OCI-LY7 (cell line): ENCODE measurements at regions not wholly inside any gene's neighbourhood (a gene's known extent, or its start where the extent isn't known, plus 50 kb on each side); places are given as distances from the start of the nearest gene placed in this dataset.

ENCODE experiments used
- BruUV-seq: library from RNA; stranded (reverse); fragments of 400-500 nt; replicated peaks from 2 replicates; lab custom pipeline; 2021; lab: Mats Ljungman, UMichigan
- CTCF ChIA-PET: fragments of 300-600 bp; sonication (Branson Sonifier 250); formaldehyde crosslinking; loops from one replicate; lab custom pipeline; 2022; ENCODE audit warnings: antibody characterized with exemption; ENCODE audit not compliant: unreplicated experiment; lab: Charles Lee
- POLR2A ChIA-PET: fragments of 300-600 bp; sonication (Branson Sonifier 250); formaldehyde crosslinking; loops from one replicate; lab custom pipeline; 2022; ENCODE audit warnings: antibody characterized with exemption; lab: Charles Lee
- DNase-seq: peaks from one replicate; pipeline ENCODE4 v3.0.0-alpha.2; 2015; ENCODE audit warnings: low spot score
- H2AFZ ChIP-seq: fragments of 200-600 bp; sonication (generic), shearing (Covaris generic); 2 replicates; pipeline ENCODE4 v1.6.1; 2014; ENCODE audit warnings: mild to moderate bottlenecking, antibody characterized with exemption, low read length, moderate library complexity
- H3K27ac ChIP-seq: fragments of 200-600 bp; sonication (generic); 2 replicates; pipeline ENCODE4 v1.5.1; 2014; ENCODE audit warnings: mixed run types, low read depth, mild to moderate bottlenecking, moderate library complexity, low read length, inconsistent platforms; ENCODE audit not compliant: poor library complexity, severe bottlenecking
- H3K36me3 ChIP-seq: fragments of 200-600 bp; sonication (generic); 2 replicates; pipeline ENCODE4 v1.6.1; 2014; ENCODE audit warnings: mild to moderate bottlenecking, antibody characterized with exemption, low read length, moderate library complexity, mixed read lengths; ENCODE audit not compliant: insufficient read depth
- H3K4me1 ChIP-seq: fragments of 200-600 bp; sonication (generic); 2 replicates; pipeline ENCODE4 v1.5.1; 2014; ENCODE audit warnings: mild to moderate bottlenecking, low read length; ENCODE audit not compliant: insufficient read depth, poor library complexity, severe bottlenecking
- H3K4me2 ChIP-seq: fragments of 200-600 bp; sonication (generic); 2 replicates; pipeline ENCODE4 v1.6.1; 2014; ENCODE audit warnings: mild to moderate bottlenecking, low read length
- H3K4me3 ChIP-seq: fragments of 200-600 bp; sonication (generic); 2 replicates; pipeline ENCODE4 v1.5.1; 2014; ENCODE audit warnings: mild to moderate bottlenecking, low read depth, low read length; ENCODE audit not compliant: poor library complexity, severe bottlenecking
- H3K79me2 ChIP-seq: fragments of 200-600 bp; sonication (generic); 2 replicates; pipeline ENCODE4 v1.6.1; 2016; ENCODE audit warnings: low read depth, mild to moderate bottlenecking, low read length, moderate library complexity, mixed read lengths; ENCODE audit not compliant: insufficient read depth
- H3K9me2 ChIP-seq: fragments of 200-600 bp; sonication (generic); 2 replicates; pipeline ENCODE4 v1.6.1; 2016; ENCODE audit warnings: mild to moderate bottlenecking, low read length, mixed read lengths; ENCODE audit not compliant: insufficient read depth
- H3K9me3 ChIP-seq: fragments of 200-600 bp; sonication (generic); 2 replicates; pipeline ENCODE4 v1.6.1; 2014; ENCODE audit warnings: mild to moderate bottlenecking, mixed run types, low read length, mixed read lengths
- H4K20me1 ChIP-seq: fragments of 200-600 bp; sonication (generic); 2 replicates; pipeline ENCODE4 v1.6.1; 2014; ENCODE audit warnings: mild to moderate bottlenecking, antibody characterized with exemption, low read length, moderate library complexity, mixed read lengths; ENCODE audit not compliant: insufficient read depth
- EZH2phosphoT487 ChIP-seq: fragments of 200-600 bp; sonication (generic); IDR thresholded peaks from 2 replicates; pipeline ENCODE4 v1.6.1; 2018; ENCODE audit warnings: low read depth, borderline replicate concordance, mild to moderate bottlenecking, mixed run types, antibody characterized with exemption, low read length, moderate library complexity, mixed read lengths
- intact Hi-C: fragments of 100-400 bp; cut with micrococcal nuclease; formaldehyde crosslinking; loops from one replicate; pipeline ENCODE4 v1.10.0; 2022; ENCODE audit not compliant: unreplicated experiment
- TF ChIP-seq, protein P1 (sequence below): fragments of 200-600 bp; sonication (generic); conservative IDR thresholded peaks from 2 replicates; pipeline ENCODE4 v1.5.1; 2014; ENCODE audit warnings: mild to moderate bottlenecking, antibody characterized with exemption, low read length, moderate library complexity, mixed read lengths

DNA sequence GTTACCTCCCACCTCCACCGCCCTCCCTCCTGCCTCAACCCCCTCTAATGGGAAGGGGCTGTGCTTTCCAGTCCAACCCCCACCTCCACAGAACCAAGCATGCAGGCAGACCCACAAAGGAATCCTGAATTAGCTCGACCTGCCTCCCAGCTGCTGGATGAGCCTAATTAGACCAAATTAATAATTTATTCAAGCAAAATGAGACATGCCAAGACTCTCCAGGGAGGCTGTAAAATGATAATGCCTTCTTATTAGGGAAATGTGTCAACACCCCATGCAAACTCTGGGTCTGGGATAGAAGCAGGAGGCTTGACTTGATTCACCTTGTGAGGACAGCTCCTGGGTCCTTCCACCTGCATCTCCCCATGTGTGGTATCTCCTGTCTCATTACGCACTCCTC, 59.4 kb upstream of the HMGXB4 start:
- TF ChIP-seq, protein P1, sequence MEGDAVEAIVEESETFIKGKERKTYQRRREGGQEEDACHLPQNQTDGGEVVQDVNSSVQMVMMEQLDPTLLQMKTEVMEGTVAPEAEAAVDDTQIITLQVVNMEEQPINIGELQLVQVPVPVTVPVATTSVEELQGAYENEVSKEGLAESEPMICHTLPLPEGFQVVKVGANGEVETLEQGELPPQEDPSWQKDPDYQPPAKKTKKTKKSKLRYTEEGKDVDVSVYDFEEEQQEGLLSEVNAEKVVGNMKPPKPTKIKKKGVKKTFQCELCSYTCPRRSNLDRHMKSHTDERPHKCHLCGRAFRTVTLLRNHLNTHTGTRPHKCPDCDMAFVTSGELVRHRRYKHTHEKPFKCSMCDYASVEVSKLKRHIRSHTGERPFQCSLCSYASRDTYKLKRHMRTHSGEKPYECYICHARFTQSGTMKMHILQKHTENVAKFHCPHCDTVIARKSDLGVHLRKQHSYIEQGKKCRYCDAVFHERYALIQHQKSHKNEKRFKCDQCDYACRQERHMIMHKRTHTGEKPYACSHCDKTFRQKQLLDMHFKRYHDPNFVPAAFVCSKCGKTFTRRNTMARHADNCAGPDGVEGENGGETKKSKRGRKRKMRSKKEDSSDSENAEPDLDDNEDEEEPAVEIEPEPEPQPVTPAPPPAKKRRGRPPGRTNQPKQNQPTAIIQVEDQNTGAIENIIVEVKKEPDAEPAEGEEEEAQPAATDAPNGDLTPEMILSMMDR = no peak
- TF ChIP-seq EZH2phosphoT487 = no peak
- ChIA-PET CTCF (no interaction called here), POLR2A (interaction anchor here (0.7 to 0.8 kb wide), 3 partner anchors 24 to 1137 kb away, joined by 3 to 6 read pairs (median 3); no protein-coding TSS in a partner anchor)
- Histone ChIP-seq H3K79me2 (no peaks in the 10 kb centered on the region), H2AFZ (no peak overlapping the region), H3K4me3 (no peak overlapping the region), H3K27ac (no peak overlapping the region), H4K20me1 (no peaks in the 10 kb centered on the region), H3K4me1 (no peaks in the 10 kb centered on the region), H3K36me3 (no peaks in the 10 kb centered on the region), H3K9me2 (no peaks in the 10 kb centered on the region), H3K9me3 (no peaks in the 10 kb centered on the region), H3K4me2 (no peak overlapping the region)
- BruUV-seq = no TSS peak
- intact Hi-C loops = no loop called here
- DNase-seq = no peak

GRCh38 chr22:35198738-35199137, 58.6 kb upstream of the HMGXB4 start:
- no TSS peak for BruUV-seq
- DNase-seq = no peak

DNA sequence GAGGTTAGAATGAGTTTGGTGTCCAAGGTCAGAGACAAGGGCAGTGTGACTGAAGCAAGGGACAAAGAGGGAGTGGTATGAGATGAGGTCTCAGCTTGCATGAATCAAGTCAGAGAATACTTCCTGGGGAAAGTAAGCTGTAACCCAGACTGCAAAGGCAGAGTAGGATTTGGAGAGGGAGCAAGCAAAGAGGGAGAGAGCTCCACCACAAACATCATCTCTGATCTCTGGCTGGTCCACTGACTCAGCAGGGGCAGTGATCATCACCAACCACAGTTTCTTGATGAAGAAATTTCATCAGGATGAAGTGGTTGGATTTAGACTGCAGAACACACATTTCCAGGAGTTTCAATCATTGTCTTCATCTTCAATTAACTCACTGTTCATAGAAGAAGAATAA, 54.9 kb upstream of the HMGXB4 start:
- H3K9me2 ChIP-seq = no peaks in the 10 kb centered on the region
- no peak for TF ChIP-seq EZH2phosphoT487
- TF ChIP-seq, protein P1 = no peak
- intact Hi-C loops = no loop called here
- no peak overlapping the region for H2AFZ ChIP-seq
- CTCF ChIA-PET = interaction anchor here (0.8 kb wide), 1 partner anchor 1373 kb away, joined by 3 read pairs; no protein-coding TSS in a partner anchor
- POLR2A ChIA-PET = no interaction called here
- H3K4me2 ChIP-seq = no peak overlapping the region
- no peaks in the 10 kb centered on the region for H3K9me3 ChIP-seq
- no peak overlapping the region for H3K4me3 ChIP-seq
- no peak for DNase-seq
- no peaks in the 10 kb centered on the region for H4K20me1 ChIP-seq
- H3K4me1 ChIP-seq = no peaks in the 10 kb centered on the region
- no peak overlapping the region for H3K27ac ChIP-seq
- no TSS peak for BruUV-seq
- no peaks in the 10 kb centered on the region for H3K36me3 ChIP-seq
- no peaks in the 10 kb centered on the region for H3K79me2 ChIP-seq

More at GRCh38 chr22:35198738-35199137, 58.6 kb upstream of the HMGXB4 start:
- H3K36me3 ChIP-seq = no peaks in the 10 kb centered on the region
- H3K4me2 ChIP-seq = no peak overlapping the region
- POLR2A ChIA-PET = interaction anchor here (0.7 to 0.8 kb wide), 2 partner anchors 25 to 523 kb away, joined by 3 to 6 read pairs; no protein-coding TSS in a partner anchor
- no peaks in the 10 kb centered on the region for H3K9me3 ChIP-seq
- no peak overlapping the region for H3K4me3 ChIP-seq
- H3K9me2 ChIP-seq = no peaks in the 10 kb centered on the region
- H2AFZ ChIP-seq = no peak overlapping the region
- H3K79me2 ChIP-seq = no peaks in the 10 kb centered on the region
- no peaks in the 10 kb centered on the region for H4K20me1 ChIP-seq
- CTCF ChIA-PET = no interaction called here
- TF ChIP-seq, protein P1 = no peak
- no peak for TF ChIP-seq EZH2phosphoT487
- H3K27ac ChIP-seq = no peak overlapping the region
- intact Hi-C loops = no loop called here
- no peaks in the 10 kb centered on the region for H3K4me1 ChIP-seq
